Left lobe of liver (tissue), 2 donors: ENCODE measurements at regions not wholly inside any gene's neighbourhood (a gene's known extent, or its start where the extent isn't known, plus 50 kb on each side); places are given as distances from the start of the nearest gene placed in this dataset.
"Not testable (repeated sequence)": the region's sequence is repeated elsewhere in the genome, so short reads cannot be mapped to it uniquely, and the experiment has no call there.

Experiments
- ATAC-seq: fragments of 200-7000 bp; cut with Tn5 transposase; one replicate; pipeline ENCODE4 v1.9.1; 2020; ENCODE audit warnings: mild to moderate bottlenecking, moderate library complexity
- DNase-seq: peaks from one replicate; pipeline ENCODE4 v3.0.0-alpha.2; 2020; ENCODE audit warnings: low spot score
- donor health status: DM: no; HTN: no; CAD: no; lungs with moderate emphysema.
- donor health status: DM: no; HTN: yes; CAD: no.

DNA sequence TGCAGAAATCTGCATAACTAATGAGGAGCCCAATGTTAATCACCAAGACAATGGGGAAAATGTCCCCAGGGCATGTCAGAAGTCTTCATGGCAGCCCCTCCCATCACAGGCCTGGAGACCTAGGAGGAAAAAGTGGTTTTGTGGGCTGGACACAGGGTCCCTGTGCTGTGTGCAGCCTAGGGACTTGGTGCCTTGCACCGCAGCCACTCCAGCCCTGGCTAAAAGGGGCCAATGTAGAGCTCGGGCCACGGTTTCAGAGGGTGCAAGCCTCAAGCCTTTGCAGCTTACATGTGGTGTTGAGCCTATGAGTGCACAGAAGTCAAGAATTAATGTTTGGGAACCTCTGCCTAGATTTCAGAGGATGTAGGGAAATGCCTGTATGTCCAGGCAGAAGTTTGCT, 474.3 kb upstream of the ADGRB3 start:
- DNase-seq, ATAC-seq: not testable (repeated sequence)

DNA sequence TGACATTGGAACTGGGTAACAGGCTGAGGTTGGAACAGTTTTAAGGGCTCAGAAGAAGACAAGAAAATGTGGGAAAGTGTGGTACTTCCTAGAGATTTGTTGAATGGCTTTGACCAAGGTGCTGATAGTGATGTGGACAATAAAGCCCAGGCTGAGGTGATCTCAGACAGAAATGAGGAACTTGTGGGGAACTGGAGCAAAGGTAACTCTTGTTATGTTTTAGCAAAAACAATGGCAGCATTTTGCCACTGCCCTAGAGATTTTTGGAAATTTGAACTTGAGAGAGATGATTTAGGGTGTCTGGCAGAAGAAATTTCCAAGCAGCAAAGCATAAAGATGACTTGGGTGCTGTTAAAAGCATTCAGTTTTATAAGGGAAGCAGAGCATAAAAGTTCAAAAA, 474.7 kb upstream of the ADGRB3 start:
- DNase-seq (no peak), ATAC-seq (no peak)

DNA sequence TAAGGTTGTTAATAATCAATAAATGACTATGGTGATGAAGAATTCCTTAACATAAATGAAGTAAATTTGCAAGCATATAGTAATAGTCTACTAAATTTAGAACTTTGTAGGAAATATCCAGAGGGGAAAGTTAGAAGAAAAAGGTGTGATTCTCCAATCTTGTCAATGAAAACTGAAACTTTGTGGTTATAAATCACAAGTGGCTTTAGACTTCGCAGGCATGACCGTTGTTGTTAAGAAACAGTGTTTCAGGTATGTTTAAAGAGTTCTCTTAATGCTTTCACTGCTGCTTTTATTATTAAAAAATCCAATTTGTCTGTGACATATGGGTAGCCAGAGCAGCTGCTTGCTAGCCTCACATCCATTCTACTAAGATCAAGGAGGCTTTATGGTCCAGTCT, 475.6 kb upstream of the ADGRB3 start:
- ATAC-seq, result no peak
- DNase-seq, result no peak

DNA sequence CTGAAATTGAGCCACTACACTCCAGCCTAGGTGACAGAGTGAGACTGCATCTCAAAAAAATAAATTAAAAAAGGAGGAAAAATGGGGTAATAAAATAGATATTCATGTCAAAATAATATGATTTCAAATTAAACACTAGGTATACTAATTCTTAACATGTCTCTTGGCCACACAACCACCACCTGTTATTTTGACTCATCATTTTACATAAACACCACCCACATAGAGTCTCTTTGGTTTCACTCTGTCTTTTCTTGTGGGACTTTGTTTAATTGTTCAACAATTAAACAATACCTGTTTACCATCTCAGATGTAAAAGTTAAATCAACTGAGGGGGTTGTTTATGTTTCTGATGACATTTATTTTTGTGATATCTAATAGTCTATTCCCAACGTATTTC, 476.8 kb upstream of the ADGRB3 start:
- DNase-seq, result no peak

DNA sequence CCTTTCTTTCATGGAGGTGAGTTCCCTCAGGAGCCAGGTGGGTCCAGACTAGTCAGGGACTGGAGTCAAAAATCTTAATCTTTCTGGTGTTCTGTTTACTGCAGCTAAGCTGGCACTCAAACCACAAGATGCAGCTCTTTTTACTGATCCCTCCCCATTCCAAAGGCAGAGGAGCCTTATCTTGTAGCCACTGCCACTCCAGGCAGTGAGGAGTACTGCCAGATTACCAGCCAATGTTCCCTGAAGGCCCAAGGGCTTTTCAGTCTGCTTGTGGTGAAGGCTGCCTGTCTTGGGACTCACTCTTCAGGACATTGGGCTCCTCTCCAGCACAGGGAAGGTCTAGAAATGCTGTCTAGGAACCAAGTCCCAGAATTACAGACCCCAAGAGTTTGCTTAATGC, 490.4 kb upstream of the ADGRB3 start:
- DNase-seq, result no peak
- ATAC-seq, result no peak

More for the DNA sequence above, 476.8 kb upstream of the ADGRB3 start:
- ATAC-seq, result no peak

DNA sequence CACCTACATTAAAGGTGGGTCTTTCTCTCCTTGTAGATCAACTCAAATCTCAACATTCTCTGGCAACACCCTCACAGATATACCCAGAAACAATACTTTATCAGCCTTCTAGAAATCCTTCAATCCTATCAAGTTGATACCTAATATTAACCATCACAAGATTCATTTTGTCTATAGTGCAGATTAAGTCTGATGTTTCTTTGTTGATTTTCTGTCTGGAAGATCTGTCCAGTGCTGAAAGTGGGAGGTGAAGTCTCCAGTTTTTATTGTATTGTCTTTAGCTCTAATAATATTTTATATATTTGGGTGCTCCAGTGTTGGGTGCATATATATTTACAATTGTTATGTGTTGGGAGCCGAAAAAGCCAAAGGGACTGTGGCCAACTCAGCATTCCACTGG, 493.9 kb upstream of the ADGRB3 start:
- DNase-seq (no peak), ATAC-seq (no peak)

DNA sequence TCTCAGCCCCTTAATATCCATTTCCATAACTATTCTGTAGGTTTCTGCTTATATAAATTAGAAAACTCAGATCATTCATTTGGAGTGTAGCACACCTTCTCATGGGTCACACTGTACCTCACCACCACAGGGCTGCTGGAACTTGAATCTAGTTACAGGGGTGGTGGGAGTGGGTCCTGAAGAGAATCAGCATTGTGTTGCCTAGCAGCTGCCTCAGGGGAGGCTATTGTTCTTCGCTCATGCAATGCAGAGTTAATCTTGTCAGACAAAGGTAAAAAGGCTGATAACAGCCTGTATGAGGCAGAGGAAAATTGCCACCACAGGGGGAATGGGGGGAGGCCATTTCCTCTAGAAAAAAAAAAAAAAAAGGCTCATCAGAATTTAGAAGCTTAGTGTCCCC, 496.0 kb upstream of the ADGRB3 start:
- no peak for DNase-seq
- no peak for ATAC-seq

DNA sequence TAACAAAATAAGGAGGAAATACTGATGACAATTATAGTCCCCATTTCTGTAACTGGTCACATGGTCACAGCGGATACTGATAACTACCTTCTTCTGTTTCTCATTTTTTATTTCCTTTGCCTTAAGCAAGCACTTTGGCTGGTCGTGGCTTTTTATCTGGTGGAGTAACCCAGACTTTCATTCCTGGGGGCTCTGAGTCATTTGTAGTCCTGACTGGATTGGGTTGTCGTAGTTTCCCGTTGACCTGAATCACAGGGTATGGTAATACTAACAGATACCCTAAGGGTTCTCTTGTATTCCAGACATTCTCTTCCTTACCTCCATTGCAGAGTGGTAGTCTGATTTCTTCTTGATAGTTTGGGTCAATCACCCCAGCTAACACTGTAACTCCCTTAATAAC, 500.3 kb upstream of the ADGRB3 start:
- ATAC-seq (no peak), DNase-seq (no peak)

- ATAC-seq, result no peak
- no peak for DNase-seq
Measured at GRCh38 chr6:68128211-68128610, 506.9 kb upstream of the ADGRB3 start.

DNA sequence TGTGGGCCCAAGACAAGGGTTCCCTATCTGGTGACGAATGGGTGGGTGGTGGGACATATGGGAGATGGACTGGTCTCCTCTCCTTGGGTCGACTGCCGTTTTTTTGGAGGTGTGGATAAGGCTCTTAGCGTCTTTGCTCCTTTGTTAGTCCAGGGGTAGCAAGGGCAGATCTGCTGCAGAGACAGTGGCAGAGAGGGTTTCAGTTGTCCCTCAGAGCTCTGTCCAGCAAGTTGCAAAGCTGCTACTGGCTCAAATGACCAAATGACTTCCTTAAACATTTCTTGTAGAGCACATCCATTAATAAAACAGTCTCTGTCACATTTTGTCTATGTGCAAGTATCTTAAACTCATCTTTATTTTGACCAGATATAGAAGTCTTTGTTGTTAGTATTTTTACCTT, 508.0 kb upstream of the ADGRB3 start:
- ATAC-seq, result no peak
- no peak for DNase-seq

GRCh38 chr6:68126089-68126749, 508.9 kb upstream of the ADGRB3 start:
- no peak for ATAC-seq

DNA sequence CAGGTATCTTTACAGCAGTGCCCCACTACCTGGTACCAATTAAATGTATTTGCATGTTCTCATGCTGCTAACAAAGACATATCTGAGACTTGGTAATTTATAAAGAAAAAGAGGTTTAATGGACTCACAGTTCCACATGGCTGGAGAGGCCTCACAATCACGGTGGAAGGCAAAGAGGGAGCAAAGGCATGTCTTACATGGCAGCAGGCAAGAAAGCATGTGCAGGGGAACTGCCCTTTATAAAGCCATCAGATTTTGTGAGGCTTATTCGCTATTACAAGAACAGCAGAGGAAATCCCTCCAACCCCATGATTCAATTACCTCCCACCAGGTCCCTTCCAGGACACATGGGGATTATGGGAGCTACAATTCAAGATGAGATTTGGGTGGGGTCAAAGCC, 512.1 kb upstream of the ADGRB3 start:
- ATAC-seq, DNase-seq: not testable (repeated sequence)

More at GRCh38 chr6:68126089-68126749, 508.9 kb upstream of the ADGRB3 start:
- DNase-seq, result no peak

- ATAC-seq, result no peak
- DNase-seq, result no peak
Measured at GRCh38 chr6:68122032-68122431, 513.0 kb upstream of the ADGRB3 start.

GRCh38 chr6:68120954-68121353, 514.1 kb upstream of the ADGRB3 start:
- ATAC-seq, DNase-seq: not testable (repeated sequence)

- ATAC-seq (no peak), DNase-seq (no peak)
Measured at GRCh38 chr6:68114463-68115047, 520.5 kb upstream of the ADGRB3 start.

GRCh38 chr6:68108233-68108835, 526.7 kb upstream of the ADGRB3 start:
- ATAC-seq, result no peak
- no peak for DNase-seq

DNA sequence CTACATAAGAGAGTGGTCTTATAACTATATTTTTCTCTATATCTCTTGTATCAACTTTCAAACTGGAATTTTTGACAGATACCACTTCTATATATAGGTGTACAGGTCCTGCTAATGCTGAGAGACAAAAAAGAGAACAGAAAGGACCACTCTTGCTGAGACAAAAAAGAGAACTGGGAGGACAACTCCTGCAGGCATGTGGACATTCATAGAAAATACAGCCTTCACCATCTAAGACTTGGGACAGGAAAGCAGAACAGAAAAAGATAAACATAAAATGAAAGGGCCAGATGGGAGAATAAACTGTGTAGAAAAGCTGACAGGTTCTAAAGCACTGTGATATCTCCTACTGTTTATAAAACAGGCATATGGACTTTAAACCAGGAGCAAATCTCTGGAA, 541.0 kb upstream of the ADGRB3 start:
- DNase-seq (no peak), ATAC-seq (no peak)

DNA sequence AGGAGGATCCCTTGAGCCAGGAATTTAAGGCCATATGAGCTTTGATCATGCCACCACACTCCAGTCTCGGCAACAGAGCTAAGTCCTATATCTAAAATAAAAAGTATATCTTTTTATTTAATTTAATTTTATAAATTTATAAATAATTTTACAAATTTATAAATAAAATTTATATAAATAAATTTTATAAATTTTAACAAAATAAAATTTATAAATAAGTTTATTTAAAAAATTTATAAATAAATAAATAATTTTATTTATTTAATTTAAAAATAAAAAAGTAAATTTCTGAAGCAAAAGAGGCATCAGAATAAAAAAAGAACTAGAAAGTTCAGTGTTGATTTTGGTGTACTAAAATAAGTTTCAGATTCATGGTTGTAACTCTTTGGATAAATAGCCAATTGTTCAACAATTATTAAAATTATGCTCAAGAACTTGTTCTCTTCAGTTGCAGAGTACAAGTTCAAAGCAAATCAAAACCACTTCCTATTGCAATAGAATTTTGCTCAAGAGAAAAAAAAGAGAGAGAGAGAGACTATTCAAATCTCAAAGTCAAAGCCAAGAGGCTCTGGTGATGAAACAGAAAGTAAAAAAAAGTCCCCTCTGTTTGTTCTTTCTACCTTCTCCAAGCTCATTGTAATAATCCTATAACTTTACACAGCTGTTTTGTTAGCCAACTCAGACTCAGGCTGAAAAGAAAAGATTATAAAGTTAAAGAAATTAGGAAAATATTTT, 547.5 kb upstream of the ADGRB3 start:
- DNase-seq (no peak), ATAC-seq (no peak)

GRCh38 chr6:68086199-68086598, 548.9 kb upstream of the ADGRB3 start:
- ATAC-seq (no peak), DNase-seq (no peak)

GRCh38 chr6:68085599-68085998, 549.5 kb upstream of the ADGRB3 start:
- not testable (repeated sequence) for DNase-seq, ATAC-seq

GRCh38 chr6:68082086-68082485, 553.0 kb upstream of the ADGRB3 start:
- no peak for DNase-seq
- no peak for ATAC-seq

DNA sequence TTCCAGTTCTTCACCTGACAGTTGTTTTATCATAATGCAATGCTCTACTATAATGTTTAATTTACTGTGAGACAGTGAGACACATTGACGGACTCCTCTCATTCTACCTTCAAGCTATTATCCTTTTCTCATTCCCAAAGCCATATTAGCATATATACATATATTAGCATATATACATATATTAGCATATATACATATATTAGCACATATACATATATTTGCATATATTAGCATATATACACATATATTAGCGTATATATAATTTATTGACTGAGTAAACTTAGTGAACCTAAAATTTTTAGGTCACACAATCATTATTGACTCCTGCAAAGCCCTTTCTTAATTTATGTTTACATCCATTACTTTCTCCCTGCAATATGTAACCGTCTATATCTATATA, 555.0 kb upstream of the ADGRB3 start:
- DNase-seq, result no peak
- ATAC-seq, result no peak
